ENCODE measurements at regions not wholly inside any gene's neighbourhood (a gene's known extent, or its start where the extent isn't known, plus 50 kb on each side); places are given as distances from the start of the nearest gene placed in this dataset.

GRCh38 chr5:125894383-125894782 is 528.8 kb upstream of the GRAMD2B start:
- TF ChIP-seq, protein P1, sequence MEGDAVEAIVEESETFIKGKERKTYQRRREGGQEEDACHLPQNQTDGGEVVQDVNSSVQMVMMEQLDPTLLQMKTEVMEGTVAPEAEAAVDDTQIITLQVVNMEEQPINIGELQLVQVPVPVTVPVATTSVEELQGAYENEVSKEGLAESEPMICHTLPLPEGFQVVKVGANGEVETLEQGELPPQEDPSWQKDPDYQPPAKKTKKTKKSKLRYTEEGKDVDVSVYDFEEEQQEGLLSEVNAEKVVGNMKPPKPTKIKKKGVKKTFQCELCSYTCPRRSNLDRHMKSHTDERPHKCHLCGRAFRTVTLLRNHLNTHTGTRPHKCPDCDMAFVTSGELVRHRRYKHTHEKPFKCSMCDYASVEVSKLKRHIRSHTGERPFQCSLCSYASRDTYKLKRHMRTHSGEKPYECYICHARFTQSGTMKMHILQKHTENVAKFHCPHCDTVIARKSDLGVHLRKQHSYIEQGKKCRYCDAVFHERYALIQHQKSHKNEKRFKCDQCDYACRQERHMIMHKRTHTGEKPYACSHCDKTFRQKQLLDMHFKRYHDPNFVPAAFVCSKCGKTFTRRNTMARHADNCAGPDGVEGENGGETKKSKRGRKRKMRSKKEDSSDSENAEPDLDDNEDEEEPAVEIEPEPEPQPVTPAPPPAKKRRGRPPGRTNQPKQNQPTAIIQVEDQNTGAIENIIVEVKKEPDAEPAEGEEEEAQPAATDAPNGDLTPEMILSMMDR (IDR thresholded peaks at IDR 0.05), result no peak
- TF ChIP-seq EP300 (IDR thresholded peaks at IDR 0.05), result no peak
- TF ChIP-seq POLR2AphosphoS5 (IDR thresholded peaks at IDR 0.05), result no peak
- no peak for TF ChIP-seq POLR2A (IDR thresholded peaks at IDR 0.05; ENCODE audit: low read depth)

All from esophagus muscularis mucosa (tissue), 4 donors.